Erythroblast (primary cell): ENCODE measurements at regions not wholly inside any gene's neighbourhood (a gene's known extent, or its start where the extent isn't known, plus 50 kb on each side); places are given as distances from the start of the nearest gene placed in this dataset.

ENCODE experiments used
- DNase-seq, 2 experiments: peaks; one replicate each; lab custom pipeline; 2025; lab: John Stamatoyannopoulos, UW
- GATA1 ChIP-seq: IDR thresholded peaks from 2 replicates; pipeline ENCODE4 v1.6.1; 2011; ENCODE audit warnings: low read depth, mild to moderate bottlenecking, control low read depth, low read length, moderate library complexity
- POLR2A ChIP-seq: IDR thresholded peaks from 2 replicates; pipeline ENCODE4 v1.6.1; 2011; ENCODE audit warnings: mild to moderate bottlenecking, low read length

- DNase-seq, result no peak
- TF ChIP-seq POLR2A (no peak), GATA1 (no peak)
These were observed 91.4 kb upstream of the POU1F1 start for GRCh38 chr3:87367736-87368135.

GRCh38 chr3:87363721-87364120 is 87.3 kb upstream of the POU1F1 start:
- TF ChIP-seq GATA1, result no peak
- DNase-seq, result no peak

- DNase-seq, result no peak
- TF ChIP-seq GATA1, result no peak
These were observed 85.6 kb upstream of the POU1F1 start for GRCh38 chr3:87361956-87362355.

- DNase-seq, result no peak
- no peak for TF ChIP-seq GATA1
- TF ChIP-seq POLR2A, result no peak
These were observed 84.9 kb upstream of the POU1F1 start for GRCh38 chr3:87361271-87361670.

- no peak for TF ChIP-seq GATA1
- no peak for TF ChIP-seq POLR2A
- DNase-seq, result no peak
These were observed 83.4 kb upstream of the POU1F1 start for GRCh38 chr3:87359826-87360225.

GRCh38 chr3:87359025-87359424 is 82.6 kb upstream of the POU1F1 start:
- DNase-seq, result no peak
- TF ChIP-seq POLR2A, result no peak
- TF ChIP-seq GATA1, result no peak

- TF ChIP-seq POLR2A (no peak), GATA1 (no peak)
- no peak for DNase-seq
These were observed 81.7 kb upstream of the POU1F1 start for GRCh38 chr3:87358066-87358465.

GRCh38 chr3:87354398-87354797 is 78.0 kb upstream of the POU1F1 start:
- DNase-seq, result no peak
- no peak for TF ChIP-seq POLR2A
- TF ChIP-seq GATA1, result no peak

GRCh38 chr3:87351937-87352336 is 75.6 kb upstream of the POU1F1 start:
- TF ChIP-seq POLR2A (no peak), GATA1 (no peak)
- no peak for DNase-seq

- TF ChIP-seq POLR2A (no peak), GATA1 (no peak)
- peak; percentile 48 to 62 for DNase-seq
These were observed 74.2 kb upstream of the POU1F1 start for GRCh38 chr3:87350367-87351199.

- no peak for DNase-seq
- TF ChIP-seq GATA1, result no peak
- no peak for TF ChIP-seq POLR2A
These were observed 73.4 kb upstream of the POU1F1 start for GRCh38 chr3:87349833-87350232.

GRCh38 chr3:87336761-87337160 is 60.4 kb upstream of the POU1F1 start:
- DNase-seq, result no peak
- TF ChIP-seq GATA1 (no peak), POLR2A (no peak)

GRCh38 chr3:87335931-87336330 is 59.5 kb upstream of the POU1F1 start:
- TF ChIP-seq POLR2A (no peak), GATA1 (no peak)
- DNase-seq, result no peak

- TF ChIP-seq GATA1, result no peak
- TF ChIP-seq POLR2A, result no peak
- no peak for DNase-seq
These were observed 57.1 kb upstream of the POU1F1 start for GRCh38 chr3:87333393-87333892.

GRCh38 chr3:87332789-87333188 is 56.4 kb upstream of the POU1F1 start:
- DNase-seq, result no peak

More at GRCh38 chr3:87332789-87333188, 56.4 kb upstream of the POU1F1 start:
- TF ChIP-seq POLR2A (no peak), GATA1 (no peak)
